Gastroesophageal sphincter (tissue), 4 donors: ENCODE measurements at regions not wholly inside any gene's neighbourhood (a gene's known extent, or its start where the extent isn't known, plus 50 kb on each side); places are given as distances from the start of the nearest gene placed in this dataset.
A peak's percentile ranks its signal among the peaks of the same experiment; 100 is the strongest.
"Not testable (repeated sequence)": the region's sequence is repeated elsewhere in the genome, so short reads cannot be mapped to it uniquely, and the experiment has no call there.

Experiments
- ATAC-seq: fragments of 150-250 bp; one replicate; pipeline ENCODE4 v1.9.1; 2016; ENCODE audit warnings: mild to moderate bottlenecking, moderate library complexity
- H3K27ac ChIP-seq, 4 donors: fragments of 200-600 bp; sonication (generic) in 3 of 4; 1 replicate in 3 of 4; 2 replicates in 1 of 4; pipeline ENCODE4 v1.5.1; 2016 to 2019
- H3K27me3 ChIP-seq: fragments of 200-600 bp; sonication (generic); one replicate; pipeline ENCODE4 v1.5.1; 2019
- H3K36me3 ChIP-seq, 2 donors: fragments of 200-600 bp; sonication (generic); one replicate each; pipeline ENCODE4 v1.5.1; 2019; ENCODE audit warnings: control low read depth in 1 of 2
- H3K4me1 ChIP-seq, 3 donors: fragments of 200-600 bp; sonication (generic); 1 replicate in 2 of 3; 2 replicates in 1 of 3; pipeline ENCODE4 v1.5.1; 2016 to 2019; ENCODE audit warnings: control low read depth in 2 of 3
- H3K4me3 ChIP-seq, 2 donors: fragments of 200-600 bp; sonication (generic); one replicate each; pipeline ENCODE4 v1.5.1; 2019; ENCODE audit warnings: mild to moderate bottlenecking in 1 of 2, moderate library complexity in 1 of 2
- H3K9me3 ChIP-seq, 3 donors: fragments of 200-600 bp; sonication (generic); one replicate each; pipeline ENCODE4 v1.5.1; 2017 to 2019; ENCODE audit warnings: control low read depth in 2 of 3
- CTCF ChIP-seq, 4 experiments: fragments of 200-600 bp in 2 of 4; fragments of 450-650 bp in 2 of 4; sonication (generic) in 1 of 4; IDR thresholded peaks; one replicate each; pipeline ENCODE4 v1.5.1; 2017 to 2019; ENCODE audit warnings: antibody characterized with exemption in 4 of 4, mild to moderate bottlenecking in 2 of 4, moderate library complexity in 2 of 4
- WGBS, 2 donors: methylation state at CpG; one replicate each; pipeline ENCODE4 v1.1.5; 2018; ENCODE audit warnings: low coverage in 1 of 2; 5-methylcytosine and 5-hydroxymethylcytosine counted together
- small RNA-seq, 4 donors: library from RNA; depleted of rRNA; stranded (forward); fragments of <200 nt; gene quantifications; one replicate each; pipeline ENCODE3, GENCODE V24; 2016

- TF ChIP-seq CTCF (IDR thresholded peaks at IDR 0.05): peak in 1 of 4 experiments; percentile 15
- not testable (repeated sequence) for ATAC-seq, H3K27me3 ChIP-seq, H3K27ac ChIP-seq, H3K4me1 ChIP-seq, H3K4me3 ChIP-seq, H3K9me3 ChIP-seq, H3K36me3 ChIP-seq
- WGBS, 2 donors: no CpG with 5 or more reads among the region's 23 CpGs
Observed at GRCh38 chr21:9070703-9071102, 1450.7 kb upstream of the TPTE start.

- H3K4me1 ChIP-seq, H3K27me3 ChIP-seq, H3K4me3 ChIP-seq, H3K27ac ChIP-seq, H3K36me3 ChIP-seq, H3K9me3 ChIP-seq, ATAC-seq: not testable (repeated sequence)
- no CpG with 5 or more reads among the region's 22 CpGs for WGBS, 2 donors
Observed at GRCh38 chr21:9073010-9073409, 1448.4 kb upstream of the TPTE start.

GRCh38 chr21:9074772-9075171 lies 1446.6 kb upstream of the TPTE start:
- ATAC-seq, H3K4me1 ChIP-seq, H3K9me3 ChIP-seq, H3K36me3 ChIP-seq, H3K27me3 ChIP-seq, H3K27ac ChIP-seq, H3K4me3 ChIP-seq: not testable (repeated sequence)
- no CpG with 5 or more reads among the region's 13 CpGs for WGBS, 2 donors

GRCh38 chr21:9083091-9083826 lies 1438.1 kb upstream of the TPTE start:
- H3K4me1 ChIP-seq, H3K27ac ChIP-seq, H3K9me3 ChIP-seq, ATAC-seq, H3K36me3 ChIP-seq, H3K4me3 ChIP-seq: not testable (repeated sequence)
- WGBS, 2 donors: no CpG with 5 or more reads among the region's 37 CpGs
- H3K27me3 ChIP-seq: peaks cover 18% of the 10 kb centered on the region

GRCh38 chr21:9086299-9086698 lies 1435.1 kb upstream of the TPTE start:
- H3K27ac ChIP-seq, H3K4me3 ChIP-seq, H3K4me1 ChIP-seq, H3K36me3 ChIP-seq, ATAC-seq, H3K9me3 ChIP-seq: not testable (repeated sequence)
- H3K27me3 ChIP-seq: peaks cover 18% of the 10 kb centered on the region
- 87% methylated on average over 3 of the region's 13 CpGs; no CpG with 5 or more reads in 1 of the 2 donors for WGBS, 2 donors

- H3K9me3 ChIP-seq, H3K4me1 ChIP-seq, H3K27ac ChIP-seq, H3K36me3 ChIP-seq, ATAC-seq, H3K4me3 ChIP-seq: not testable (repeated sequence)
- peaks cover 15% of the 10 kb centered on the region for H3K27me3 ChIP-seq
- 83% methylated on average over 2 of the region's 30 CpGs; no CpG with 5 or more reads in 1 of the 2 donors for whole genome bisulfite sequencing, 2 donors
Observed at GRCh38 chr21:9087816-9088215, 1433.6 kb upstream of the TPTE start.

- H3K27me3 ChIP-seq, H3K9me3 ChIP-seq, H3K4me3 ChIP-seq, H3K36me3 ChIP-seq, H3K27ac ChIP-seq, H3K4me1 ChIP-seq, ATAC-seq: not testable (repeated sequence)
- no CpG with 5 or more reads among the region's 17 CpGs for WGBS, 2 donors
Observed at GRCh38 chr21:9129741-9130140, 1391.6 kb upstream of the TPTE start.

GRCh38 chr21:9130817-9131216 lies 1390.6 kb upstream of the TPTE start:
- 40 to 43% methylated on average over 1 to 2 of the region's 6 CpGs for WGBS, 2 donors
- ATAC-seq, H3K27ac ChIP-seq, H3K4me1 ChIP-seq, H3K4me3 ChIP-seq, H3K9me3 ChIP-seq, H3K27me3 ChIP-seq, H3K36me3 ChIP-seq: not testable (repeated sequence)

Small RNAs in the stretch of these regions (small RNA-seq; reads per million reads assigned to genes)
- gene CR392039.1: 0 reads per million in 4 donors
